HepG2 (cell line): ENCODE measurements at regions not wholly inside any gene's neighbourhood (a gene's known extent, or its start where the extent isn't known, plus 50 kb on each side); places are given as distances from the start of the nearest gene placed in this dataset.

Experiments used
- ATF3 ChIP-seq: sonication (generic); formaldehyde crosslinking; IDR thresholded peaks from 2 replicates; pipeline ENCODE4 v1.4.0; 2020; ENCODE audit warnings: missing genetic modification reagents
- CBX5 ChIP-seq: sonication (generic); formaldehyde crosslinking; IDR thresholded peaks from 2 replicates; pipeline ENCODE4 v1.4.0; 2020; ENCODE audit warnings: missing genetic modification reagents, borderline replicate concordance
- MBD4 ChIP-seq: IDR thresholded peaks from 2 replicates; pipeline ENCODE4 v1.6.1; 2012; ENCODE audit warnings: low read length, inconsistent platforms, borderline replicate concordance
- NCOA2 ChIP-seq: sonication (generic); formaldehyde crosslinking; IDR thresholded peaks from 2 replicates; pipeline ENCODE4 v1.8.0; 2022; ENCODE audit warnings: inconsistent platforms
- NR3C1 ChIP-seq: sonication (generic); formaldehyde crosslinking; IDR thresholded peaks from 2 replicates; pipeline ENCODE4 v1.4.0; 2020; ENCODE audit warnings: missing genetic modification reagents
- POLR2A ChIP-seq, 2 experiments: IDR thresholded peaks; 2 replicates each; pipeline ENCODE4 v1.6.1; 2011; ENCODE audit warnings: low read depth in 2 of 2, low read length in 2 of 2, mild to moderate bottlenecking in 1 of 2, moderate library complexity in 1 of 2; ENCODE audit not compliant: insufficient read depth in 1 of 2
- SIN3A ChIP-seq: IDR thresholded peaks from 2 replicates; pipeline ENCODE4 v1.6.1; 2011; ENCODE audit warnings: low read depth, mild to moderate bottlenecking, control low read depth, low read length, borderline replicate concordance
- ZKSCAN1 ChIP-seq: fragments of 150-350 bp; IDR thresholded peaks from 2 replicates; pipeline ENCODE4 v1.6.1; 2014; ENCODE audit warnings: low read length
- ZNF274 ChIP-seq: sonication (generic); formaldehyde crosslinking; IDR thresholded peaks from 2 replicates; pipeline ENCODE4 v1.5.1; 2020; ENCODE audit warnings: mild to moderate bottlenecking, missing genetic modification reagents
- TF ChIP-seq, protein P1 (sequence below): sonication (generic); formaldehyde crosslinking; IDR thresholded peaks from 2 replicates; pipeline ENCODE4 v1.5.0; 2020; ENCODE audit warnings: mild to moderate bottlenecking, missing genetic modification reagents, moderate library complexity

- no peak for TF ChIP-seq MBD4
- no peak for TF ChIP-seq SIN3A
- no peak for TF ChIP-seq POLR2A (IDR thresholded peaks at IDR 0.05; ENCODE audit: insufficient read depth in 1 of 2, low read depth in 2 of 2, low read length in 2 of 2)
- TF ChIP-seq, protein P1, sequence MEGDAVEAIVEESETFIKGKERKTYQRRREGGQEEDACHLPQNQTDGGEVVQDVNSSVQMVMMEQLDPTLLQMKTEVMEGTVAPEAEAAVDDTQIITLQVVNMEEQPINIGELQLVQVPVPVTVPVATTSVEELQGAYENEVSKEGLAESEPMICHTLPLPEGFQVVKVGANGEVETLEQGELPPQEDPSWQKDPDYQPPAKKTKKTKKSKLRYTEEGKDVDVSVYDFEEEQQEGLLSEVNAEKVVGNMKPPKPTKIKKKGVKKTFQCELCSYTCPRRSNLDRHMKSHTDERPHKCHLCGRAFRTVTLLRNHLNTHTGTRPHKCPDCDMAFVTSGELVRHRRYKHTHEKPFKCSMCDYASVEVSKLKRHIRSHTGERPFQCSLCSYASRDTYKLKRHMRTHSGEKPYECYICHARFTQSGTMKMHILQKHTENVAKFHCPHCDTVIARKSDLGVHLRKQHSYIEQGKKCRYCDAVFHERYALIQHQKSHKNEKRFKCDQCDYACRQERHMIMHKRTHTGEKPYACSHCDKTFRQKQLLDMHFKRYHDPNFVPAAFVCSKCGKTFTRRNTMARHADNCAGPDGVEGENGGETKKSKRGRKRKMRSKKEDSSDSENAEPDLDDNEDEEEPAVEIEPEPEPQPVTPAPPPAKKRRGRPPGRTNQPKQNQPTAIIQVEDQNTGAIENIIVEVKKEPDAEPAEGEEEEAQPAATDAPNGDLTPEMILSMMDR (CRISPR knock-in tag), result no peak
- TF ChIP-seq NCOA2 (CRISPR knock-in tag), result no peak
- no peak for TF ChIP-seq ZKSCAN1
- TF ChIP-seq ATF3 (CRISPR knock-in tag), result no peak
- no peak for TF ChIP-seq NR3C1 (CRISPR knock-in tag)
- no peak for TF ChIP-seq CBX5 (CRISPR knock-in tag)
- no peak for TF ChIP-seq ZNF274 (CRISPR knock-in tag)
These were observed 103.3 kb upstream of the BTG1 start for GRCh38 chr12:92248977-92249376.
